HG03064 (cell line): ENCODE measurements at regions not wholly inside any gene's neighbourhood (a gene's known extent, or its start where the extent isn't known, plus 50 kb on each side); places are given as distances from the start of the nearest gene placed in this dataset.
"Not testable (repeated sequence)": the region's sequence is repeated elsewhere in the genome, so short reads cannot be mapped to it uniquely, and the experiment has no call there.

Experiments used
- ATAC-seq: cut with Tn5 transposase; IDR thresholded peaks from one replicate; pipeline ENCODE4 v1.9.1; 2021; ENCODE audit warnings: low read depth; ENCODE audit not compliant: unreplicated experiment

DNA sequence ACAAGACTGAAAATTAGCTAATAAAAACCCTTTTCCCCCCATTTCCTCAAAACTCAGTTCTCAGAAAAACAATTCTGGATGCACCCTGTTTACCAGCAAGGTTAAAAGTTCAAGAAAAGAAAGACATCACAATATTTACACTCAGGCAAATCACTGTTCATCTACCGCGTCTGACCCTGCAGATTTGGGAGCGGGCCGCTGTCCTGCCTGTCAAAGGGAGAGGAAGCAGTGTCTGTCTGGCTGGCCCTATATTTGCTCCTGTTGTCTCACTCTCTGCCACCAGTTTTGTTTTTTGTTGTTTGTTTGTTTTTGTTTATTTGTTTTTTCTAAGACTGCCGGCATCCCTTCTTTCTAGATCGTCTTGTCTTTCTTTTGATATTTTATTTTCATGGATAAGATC is 299.4 kb downstream of the BCL2L11 start:
- ATAC-seq, result not testable (repeated sequence)

DNA sequence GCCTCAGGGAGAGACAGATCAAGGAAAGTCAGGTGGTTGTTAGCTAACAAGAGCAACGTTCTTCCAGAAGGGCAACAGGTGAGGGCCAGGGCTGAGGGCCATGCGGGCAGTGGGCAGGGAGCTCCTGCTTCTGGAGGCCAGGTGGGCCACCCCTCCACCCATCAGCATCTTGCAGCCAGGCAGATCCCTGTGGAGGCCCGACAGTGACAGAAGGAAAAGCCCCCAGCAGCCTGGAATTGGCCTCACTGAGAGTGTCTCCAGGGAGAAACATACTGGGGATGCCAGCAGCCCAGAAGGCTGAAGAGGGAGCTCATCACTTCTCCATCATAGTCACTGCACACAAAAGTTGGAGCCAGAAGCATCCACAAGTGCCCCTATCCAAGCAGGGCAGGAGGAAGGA is 300.1 kb downstream of the BCL2L11 start:
- ATAC-seq, result not testable (repeated sequence)

DNA sequence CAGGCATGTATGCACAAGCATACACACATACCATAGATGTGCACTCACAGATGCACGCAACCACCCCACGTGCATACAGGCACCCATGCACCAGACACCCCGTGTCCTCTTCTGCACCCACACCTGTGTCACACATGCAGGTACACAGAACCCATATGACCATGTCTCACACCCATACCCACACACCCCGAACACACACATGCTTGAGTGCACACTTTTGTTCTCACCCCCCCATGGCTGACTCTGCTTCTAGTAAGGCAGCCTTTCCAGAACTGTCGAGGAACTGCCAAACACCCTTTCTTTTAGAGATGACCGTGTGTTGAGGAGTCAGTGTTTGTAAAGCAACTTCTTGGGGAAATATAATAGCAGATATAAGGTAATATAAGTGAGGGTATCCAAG is 301.2 kb downstream of the BCL2L11 start:
- not testable (repeated sequence) for ATAC-seq

DNA sequence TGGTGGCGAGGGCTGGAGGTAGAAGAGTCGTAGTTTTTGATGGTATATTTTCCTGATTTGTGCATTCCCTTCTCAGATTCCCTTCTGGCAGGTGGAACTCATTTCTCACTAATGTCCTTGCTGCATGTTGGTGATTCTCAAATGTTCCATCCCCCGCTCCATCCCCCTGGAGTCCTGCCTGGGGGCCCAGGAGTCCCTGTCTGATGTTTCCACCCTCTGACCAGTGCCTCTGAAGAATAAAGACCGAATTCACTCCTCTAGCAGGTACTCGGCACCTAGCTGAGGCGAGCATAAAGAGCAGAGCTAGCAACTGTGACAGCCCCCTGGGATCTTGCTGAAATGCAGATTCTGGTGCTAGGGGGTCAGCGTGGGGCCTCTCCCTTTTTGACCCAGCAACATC is 301.8 kb downstream of the BCL2L11 start:
- ATAC-seq, result not testable (repeated sequence)

DNA sequence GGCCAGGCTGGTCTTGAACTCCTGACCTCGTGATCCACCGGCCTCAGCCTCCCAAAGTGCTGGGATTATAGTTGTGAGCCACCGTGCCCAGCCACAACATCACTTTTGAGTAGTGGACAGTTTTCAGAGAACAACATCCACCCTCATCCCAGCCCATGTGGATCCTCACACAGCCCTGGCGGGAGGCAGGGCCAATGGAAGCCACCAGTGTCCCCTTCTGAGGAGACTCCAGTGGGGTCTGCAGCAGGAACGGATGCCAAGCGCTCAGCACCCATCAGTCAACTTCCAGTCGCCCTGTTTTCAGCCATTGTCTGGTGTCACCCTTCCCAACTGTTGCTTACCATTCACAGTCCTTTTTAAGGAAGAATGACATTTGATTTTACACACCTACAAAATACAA is 302.5 kb downstream of the BCL2L11 start:
- ATAC-seq, result not testable (repeated sequence)

DNA sequence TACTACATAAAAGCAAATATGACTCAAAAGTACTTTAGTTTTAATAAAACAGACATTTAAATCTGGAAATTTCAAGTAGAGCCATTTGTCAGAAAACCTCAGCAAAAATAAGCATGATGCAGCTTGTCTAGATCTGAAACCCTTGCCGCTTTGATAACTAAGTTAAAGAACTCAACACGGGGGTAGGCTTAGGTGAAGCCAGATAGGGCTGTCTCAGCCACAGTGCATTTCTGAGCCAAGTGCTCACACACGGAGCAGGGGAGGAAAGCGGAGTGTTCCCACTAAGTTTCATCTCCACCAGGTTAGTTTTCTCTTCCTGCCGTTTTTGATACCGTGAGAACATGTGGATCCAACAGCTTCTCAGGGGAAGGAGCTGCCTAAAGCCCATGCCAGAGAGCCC is 303.5 kb downstream of the BCL2L11 start:
- not testable (repeated sequence) for ATAC-seq

DNA sequence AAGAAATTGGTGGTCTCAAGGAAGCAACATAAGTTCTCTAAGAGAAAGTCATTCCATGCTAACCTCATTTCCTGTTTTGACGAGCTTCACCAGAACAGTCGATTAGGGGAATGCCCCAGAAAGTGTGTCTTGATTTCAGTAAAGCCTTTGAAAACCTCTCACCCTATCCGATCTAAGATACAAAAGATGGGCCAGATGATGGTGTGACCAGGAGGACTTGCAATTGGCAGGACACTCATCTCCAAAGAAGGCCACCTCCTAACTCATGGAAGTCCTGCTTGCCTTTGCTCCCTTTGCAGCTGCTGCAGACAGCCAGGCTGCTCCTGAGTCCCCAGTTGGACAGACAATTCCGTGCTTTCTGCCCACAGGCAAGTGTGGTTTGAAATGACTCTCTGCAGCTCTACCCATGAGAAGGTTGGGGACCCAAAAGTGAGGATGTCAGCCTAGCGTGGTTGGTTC is 304.2 kb downstream of the BCL2L11 start:
- ATAC-seq, result not testable (repeated sequence)

DNA sequence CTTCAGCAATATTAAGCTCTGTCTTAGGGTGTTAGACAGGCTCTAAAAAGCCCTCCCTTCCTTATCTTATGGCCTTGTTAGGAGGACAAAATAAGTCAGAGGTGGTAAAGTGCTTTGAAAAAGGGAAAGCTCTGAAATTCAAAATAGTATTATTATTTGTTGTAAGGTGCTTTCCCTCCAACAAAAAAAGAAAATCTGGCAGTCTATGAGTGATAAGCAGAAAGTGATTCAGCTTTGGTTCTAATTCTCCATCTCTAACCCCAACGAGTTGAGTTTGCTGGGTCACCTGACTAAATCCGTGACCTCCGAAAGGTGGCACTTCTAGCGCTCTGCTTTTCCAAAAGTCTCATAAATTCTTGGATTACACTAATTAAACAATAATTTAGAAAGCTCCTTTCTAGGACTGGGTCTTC is 305.1 kb downstream of the BCL2L11 start:
- ATAC-seq, result not testable (repeated sequence)

DNA sequence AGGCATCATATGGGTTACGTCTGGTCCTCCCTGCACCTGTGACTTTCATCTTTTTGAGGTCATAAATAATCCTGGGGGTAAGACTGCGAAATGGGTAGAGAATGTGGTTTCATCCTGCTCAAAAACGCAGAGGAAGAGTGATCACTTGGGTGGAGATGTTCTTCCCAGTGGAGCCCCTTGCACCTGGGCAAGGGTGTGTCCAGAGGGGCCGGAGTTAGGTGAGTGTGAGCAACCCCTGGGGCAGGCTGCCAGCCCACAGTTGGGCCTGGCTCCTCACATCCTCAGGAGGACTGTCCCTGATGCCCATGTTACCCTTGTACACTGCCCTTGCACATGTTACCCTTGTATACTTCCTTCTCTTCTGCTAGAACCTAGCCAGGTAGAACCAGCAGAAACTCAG is 306.6 kb downstream of the BCL2L11 start:
- not testable (repeated sequence) for ATAC-seq

DNA sequence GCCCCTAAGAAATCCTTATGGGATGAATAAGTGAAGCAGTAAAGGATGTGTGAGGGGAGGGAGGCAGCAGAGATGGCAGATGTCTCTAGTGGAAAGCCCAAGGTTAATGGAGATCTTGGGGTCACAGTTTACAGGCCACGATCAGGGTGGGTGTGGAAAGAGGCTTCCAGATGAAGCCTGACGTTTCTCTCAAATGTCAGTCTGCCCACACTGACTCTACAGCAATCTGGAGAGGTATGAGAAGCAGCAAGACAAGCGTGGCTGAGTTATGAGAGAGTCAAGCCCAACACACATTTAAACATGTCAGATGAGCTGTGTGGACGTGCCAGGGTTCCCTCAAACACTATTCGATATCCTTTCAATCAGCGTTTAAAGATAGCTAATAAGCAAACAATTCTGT is 308.2 kb downstream of the BCL2L11 start:
- ATAC-seq, result not testable (repeated sequence)

DNA sequence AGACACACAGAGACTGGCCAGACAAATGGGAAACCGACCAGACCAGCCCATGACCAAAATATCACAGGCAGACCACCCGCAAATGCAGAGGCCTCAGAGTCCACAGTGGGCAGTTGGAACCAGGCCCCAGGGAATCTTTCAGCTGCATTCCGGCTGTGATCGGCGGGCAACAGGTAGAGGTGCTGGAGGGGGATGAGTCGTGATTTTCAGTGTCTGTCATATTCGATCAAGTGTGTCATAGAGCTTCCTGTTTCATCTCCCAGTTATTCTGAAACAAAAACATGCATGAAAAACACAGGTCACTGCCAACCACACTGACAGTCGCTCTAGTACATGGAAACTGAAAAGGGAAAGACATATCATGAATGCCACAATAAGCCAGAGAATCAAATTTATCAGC is 308.6 kb downstream of the BCL2L11 start:
- ATAC-seq, result not testable (repeated sequence)

DNA sequence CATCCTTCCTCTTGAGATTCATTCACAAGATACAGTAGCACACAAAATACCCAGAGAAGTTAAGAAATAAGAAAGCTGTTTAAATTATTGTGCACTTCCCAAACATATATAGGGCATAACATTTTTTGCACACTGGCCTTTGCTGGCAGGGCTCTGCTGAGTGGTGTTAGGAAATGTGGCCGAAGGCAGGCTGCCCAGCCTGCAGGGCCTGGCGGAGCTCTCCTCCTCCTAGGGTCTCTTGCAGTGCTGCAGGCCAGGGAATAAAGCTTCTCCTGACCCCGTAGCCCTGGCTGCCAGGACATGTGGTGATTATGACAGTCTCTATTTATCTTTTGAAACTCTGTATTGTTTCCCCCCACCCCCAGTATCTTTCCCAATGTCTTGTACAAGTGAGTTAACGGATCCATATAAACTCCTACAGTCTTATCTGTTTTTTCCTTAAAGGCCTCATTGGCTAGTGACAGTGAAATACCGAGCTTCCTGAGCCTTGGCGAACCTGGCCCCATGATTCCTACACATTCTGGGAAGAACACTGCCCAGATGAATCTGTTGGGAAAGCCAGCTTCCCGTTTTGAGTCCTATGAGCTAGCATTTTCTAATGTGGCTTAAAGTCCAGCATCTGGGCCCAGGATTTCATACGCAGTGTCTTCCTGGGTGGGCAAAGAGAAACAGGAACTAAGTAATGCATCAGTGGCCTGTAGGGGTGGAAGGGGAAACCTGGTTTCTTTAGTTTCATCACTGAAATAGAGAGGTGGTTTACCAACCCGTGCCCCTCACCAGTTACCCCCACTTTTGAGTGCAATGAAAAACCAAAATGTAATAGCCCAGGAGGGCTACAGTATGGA is 310.3 kb downstream of the BCL2L11 start:
- not testable (repeated sequence) for ATAC-seq

DNA sequence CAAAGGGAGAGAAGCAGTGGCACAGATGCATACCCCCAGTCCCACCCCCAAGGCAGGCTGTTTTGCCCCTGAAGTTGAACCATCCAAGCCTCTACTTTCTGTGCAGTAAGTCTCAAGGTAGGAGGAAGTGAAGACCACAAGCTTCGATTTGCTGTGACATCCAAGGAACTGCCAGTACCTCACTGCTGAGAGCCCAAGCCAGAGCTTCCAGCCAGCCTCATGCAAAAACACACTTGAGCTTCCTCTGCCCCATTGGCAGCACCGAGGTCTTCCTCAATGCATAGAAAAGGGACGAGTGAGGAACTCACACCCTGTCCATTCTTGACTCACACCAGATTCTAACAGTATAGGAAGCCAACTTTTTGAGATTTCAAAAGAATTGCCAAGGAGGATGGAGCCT is 311.7 kb downstream of the BCL2L11 start:
- not testable (repeated sequence) for ATAC-seq

DNA sequence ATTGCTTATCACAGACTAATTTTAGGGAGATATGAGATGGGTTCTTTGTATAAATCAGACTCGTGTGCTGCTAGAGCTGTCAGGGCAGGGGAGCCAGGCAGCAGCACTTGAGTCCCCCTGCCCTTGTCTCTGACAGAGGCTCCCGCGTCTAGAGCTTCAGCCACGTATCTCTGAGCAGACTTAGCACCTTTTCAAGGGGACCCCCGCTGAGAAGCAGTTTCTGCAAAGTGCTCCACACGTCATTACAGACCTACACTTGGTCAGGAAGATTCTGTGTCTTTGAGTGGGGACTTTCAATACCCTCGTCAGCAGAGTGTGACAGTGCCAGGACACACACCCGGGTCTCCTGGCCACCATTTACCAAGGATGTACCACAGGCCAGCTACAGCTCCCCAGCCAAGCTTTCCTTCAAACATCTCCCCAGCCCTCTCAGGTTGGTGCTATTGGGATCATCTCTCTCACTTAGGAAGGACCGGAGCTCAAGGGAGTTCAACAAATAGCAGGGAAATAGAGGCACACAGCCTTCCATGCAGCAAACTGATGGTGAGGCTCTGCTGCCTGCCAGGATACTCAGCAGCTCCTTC is 312.3 kb downstream of the BCL2L11 start:
- ATAC-seq, result not testable (repeated sequence)

DNA sequence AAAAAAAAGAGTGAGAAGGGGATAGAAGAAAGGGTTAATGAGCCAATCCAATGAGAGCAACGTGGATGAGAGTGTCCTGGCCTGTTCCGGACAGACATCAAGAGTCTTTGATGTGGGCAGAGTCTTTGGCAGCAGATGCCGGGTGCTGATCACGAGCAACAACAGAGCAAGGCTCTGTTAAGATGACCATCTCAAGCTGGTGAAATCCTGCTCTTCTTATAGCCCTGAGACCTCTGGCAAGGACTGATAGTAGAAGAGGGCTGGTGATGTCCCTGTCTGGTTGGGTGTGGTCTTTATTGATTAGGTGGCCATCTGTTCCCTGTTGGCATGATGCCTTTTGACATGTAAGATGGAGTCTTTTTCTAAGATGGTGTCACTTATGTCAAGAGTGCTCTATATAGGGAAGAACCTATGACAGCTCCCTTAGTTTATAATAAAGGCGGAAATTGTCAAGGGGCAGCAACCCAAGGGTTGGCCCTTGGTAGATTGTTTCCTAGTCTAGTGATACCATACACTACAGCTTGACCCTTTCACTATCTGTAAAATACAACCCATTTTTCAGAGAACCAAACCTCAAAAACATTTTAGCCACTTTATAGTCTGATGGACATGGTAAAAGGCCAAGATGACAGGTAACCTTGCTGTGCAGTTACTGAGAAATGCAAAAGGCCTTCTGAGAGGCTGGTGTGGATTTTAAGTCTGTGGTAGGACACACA is 313.3 kb downstream of the BCL2L11 start:
- ATAC-seq, result not testable (repeated sequence)

DNA sequence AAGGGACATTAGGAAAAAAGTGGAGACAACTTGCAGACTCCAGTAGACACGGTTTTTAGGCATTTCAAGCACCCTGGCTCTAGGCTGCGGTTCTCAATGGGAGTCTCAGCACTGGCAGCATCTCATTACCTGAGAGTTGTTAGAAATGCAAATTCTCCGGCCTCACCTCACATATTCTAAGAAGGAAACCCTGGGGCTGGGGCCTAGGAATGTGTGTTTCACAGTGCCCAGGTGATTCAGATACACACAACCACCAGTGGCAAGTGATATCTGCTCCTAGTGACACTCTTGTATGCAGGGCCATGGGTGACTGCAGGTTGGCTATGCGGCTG is 313.9 kb downstream of the BCL2L11 start:
- ATAC-seq, result not testable (repeated sequence)

DNA sequence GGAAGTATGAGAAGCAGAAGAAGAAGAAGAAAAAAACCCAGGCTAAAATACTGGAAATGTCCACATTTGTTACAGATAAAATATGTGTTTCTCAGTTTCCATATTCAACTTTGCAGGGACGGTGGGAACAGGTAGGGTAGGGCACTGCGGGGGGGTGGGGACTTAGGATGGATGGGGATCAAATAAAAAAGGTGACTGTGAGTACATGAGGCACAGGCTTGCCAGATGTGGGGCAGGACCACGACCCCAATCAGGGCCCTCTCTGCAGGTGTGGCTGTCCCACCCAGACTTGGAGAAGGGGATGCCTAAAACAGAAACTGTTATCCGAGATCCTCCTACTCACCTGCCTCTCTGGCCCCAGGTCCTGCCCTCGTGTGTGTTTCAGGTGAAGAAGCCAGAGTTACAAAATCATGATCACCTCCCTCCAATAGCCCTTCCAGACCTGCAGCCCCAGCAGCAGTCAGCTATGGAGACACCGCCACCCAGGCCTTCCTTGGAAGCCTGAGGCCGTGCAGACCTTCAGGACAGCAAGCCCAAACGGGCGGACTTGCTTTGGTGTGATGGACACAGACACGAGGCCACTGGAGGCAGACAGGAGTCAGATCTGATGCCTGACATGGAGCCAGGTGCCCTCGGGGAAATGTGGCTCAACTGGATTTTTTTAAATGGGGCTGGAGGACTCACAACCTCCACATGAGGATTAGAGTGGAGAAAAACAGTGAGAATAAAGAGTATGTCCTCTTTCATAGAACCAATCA is 315.0 kb downstream of the BCL2L11 start:
- ATAC-seq, result not testable (repeated sequence)

DNA sequence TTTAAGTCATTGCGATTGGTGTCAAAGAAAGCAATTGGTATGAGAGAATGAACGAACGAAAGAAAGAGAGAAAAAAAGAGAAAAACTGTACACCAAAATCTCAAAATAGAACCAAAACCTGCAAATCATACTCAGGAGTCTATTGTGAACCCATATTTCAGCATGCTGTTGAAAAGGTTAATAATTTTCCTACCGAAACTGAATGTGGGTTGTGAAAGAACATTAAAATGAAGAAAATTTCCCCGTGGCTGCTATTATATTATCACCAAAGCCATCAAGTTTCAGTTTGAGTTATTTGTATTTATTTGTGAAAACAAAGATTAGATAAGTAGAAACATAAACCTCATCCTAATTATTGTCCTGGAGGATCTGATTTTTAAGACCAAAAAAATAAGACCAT is 315.7 kb downstream of the BCL2L11 start:
- ATAC-seq, result not testable (repeated sequence)

DNA sequence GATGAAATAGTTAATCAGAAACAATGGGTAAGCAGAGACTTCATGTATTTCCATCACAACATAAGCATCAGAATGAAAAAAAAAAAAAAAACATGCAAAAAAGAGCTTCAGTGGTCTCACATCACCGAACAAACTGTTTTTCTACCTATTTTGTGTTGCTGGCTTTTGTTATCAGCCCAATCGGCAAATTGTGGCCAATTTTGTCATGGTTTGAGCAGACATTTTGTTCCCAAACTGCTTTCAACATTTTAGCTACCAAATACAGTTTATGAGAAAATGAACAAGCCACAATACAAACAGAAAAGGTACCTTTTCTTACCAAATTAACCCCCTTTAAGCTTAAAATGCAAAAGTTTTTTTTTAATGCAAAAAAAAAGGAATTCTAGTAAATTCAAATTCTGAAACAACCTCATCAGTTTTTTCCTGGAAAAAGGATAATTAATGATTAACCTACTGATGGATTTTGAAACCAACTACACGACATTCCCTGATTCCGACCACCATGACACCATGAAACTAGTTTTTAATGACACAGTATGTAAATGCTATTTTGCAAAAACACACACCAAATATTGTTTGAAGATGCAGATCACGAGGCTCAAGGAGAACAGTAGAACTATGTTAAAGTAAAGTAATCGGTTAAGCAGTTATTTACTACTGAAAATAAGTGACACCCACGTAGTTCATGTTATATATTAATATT is 316.7 kb downstream of the BCL2L11 start:
- ATAC-seq, result not testable (repeated sequence)

DNA sequence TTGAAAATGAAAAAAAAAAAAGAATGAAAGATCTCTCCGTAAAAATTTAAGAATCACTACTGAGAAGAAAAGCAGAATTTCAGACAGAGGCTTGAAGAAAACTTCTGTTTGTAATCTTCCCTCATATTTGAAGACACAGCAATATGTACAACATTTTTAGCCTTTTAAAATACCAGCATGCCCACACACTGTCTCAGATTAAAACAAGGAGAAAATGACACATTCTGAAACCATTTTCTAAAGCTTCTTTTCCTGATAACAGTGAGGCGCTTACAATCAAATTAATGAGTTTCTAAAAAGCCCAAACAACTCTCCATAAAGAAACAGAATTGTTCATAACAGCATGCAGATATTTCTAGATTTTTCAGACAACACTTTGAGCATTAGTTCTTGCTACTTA is 317.4 kb downstream of the BCL2L11 start:
- ATAC-seq, result not testable (repeated sequence)
